ENCODE measurements at regions not wholly inside any gene's neighbourhood (a gene's known extent, or its start where the extent isn't known, plus 50 kb on each side); places are given as distances from the start of the nearest gene placed in this dataset.

DNA sequence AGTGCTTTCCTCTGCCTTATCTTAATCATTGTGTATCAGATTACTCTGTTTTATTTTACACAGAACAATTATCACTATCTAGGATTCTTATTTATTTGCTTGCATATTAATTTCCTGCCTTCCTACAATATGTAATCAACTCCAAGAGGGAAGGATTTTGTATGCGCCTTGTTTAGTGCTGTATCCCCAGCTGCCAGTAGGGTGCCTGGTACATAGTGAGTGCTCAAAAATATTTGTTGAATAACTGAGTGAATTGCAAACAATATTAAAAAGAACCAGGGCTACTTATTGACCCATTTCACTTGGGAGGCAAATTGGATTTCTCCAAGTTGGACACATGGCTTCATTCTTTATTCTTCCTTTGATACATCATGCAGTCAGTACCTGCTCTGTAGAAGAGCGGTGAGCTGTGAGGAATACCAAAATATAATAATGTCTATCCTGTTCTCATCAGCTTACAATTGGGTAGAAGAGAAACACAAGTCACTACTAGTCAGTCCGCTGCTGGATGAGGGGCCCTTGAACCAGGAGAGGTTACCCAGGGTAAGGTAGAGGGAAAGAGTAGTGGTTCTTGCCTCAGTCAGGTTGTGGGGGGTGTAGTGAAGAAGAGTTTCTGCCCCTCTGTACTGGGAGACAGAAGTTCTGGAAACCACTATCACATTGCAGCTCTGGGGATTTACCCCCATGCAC is 233.9 kb upstream of the ZBTB20 start:
- no peaks in the 10 kb centered on the region for H3K27me3 Mint-ChIP-seq
- no peak overlapping the region for H3K4me3 Mint-ChIP-seq
- ATAC-seq (replicated peaks) = no peak

DNA sequence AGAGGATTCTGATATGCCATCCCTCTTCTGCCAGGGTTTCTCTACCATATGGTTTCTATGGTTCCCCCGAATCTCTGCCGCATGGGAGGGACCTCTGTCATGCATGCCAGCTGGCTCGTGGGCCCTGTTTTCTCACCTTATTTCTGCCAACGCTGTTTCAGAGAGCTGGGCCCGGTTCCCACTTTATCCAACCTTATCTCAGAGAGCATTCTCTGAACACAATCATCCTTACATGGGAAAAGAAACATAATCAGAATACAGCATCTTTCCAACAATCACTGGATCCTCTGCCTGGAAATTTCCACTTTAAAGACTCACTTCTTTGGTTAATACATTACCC is 234.5 kb upstream of the ZBTB20 start:
- H3K27me3 Mint-ChIP-seq = no peaks in the 10 kb centered on the region
- H3K36me3 Mint-ChIP-seq (ENCODE audit: low read depth) = no peaks in the 10 kb centered on the region
- H3K4me1 Mint-ChIP-seq = no peaks in the 10 kb centered on the region
- H3K27ac Mint-ChIP-seq = no peak overlapping the region
- no peaks in the 10 kb centered on the region for H3K9me3 Mint-ChIP-seq
- no peak for ATAC-seq (replicated peaks)
- H3K4me3 Mint-ChIP-seq = no peak overlapping the region

More for the DNA sequence above, 233.9 kb upstream of the ZBTB20 start:
- H3K9me3 Mint-ChIP-seq = no peaks in the 10 kb centered on the region
- no peaks in the 10 kb centered on the region for H3K4me1 Mint-ChIP-seq
- no peak overlapping the region for H3K27ac Mint-ChIP-seq
- H3K36me3 Mint-ChIP-seq (ENCODE audit: low read depth) = no peaks in the 10 kb centered on the region

DNA sequence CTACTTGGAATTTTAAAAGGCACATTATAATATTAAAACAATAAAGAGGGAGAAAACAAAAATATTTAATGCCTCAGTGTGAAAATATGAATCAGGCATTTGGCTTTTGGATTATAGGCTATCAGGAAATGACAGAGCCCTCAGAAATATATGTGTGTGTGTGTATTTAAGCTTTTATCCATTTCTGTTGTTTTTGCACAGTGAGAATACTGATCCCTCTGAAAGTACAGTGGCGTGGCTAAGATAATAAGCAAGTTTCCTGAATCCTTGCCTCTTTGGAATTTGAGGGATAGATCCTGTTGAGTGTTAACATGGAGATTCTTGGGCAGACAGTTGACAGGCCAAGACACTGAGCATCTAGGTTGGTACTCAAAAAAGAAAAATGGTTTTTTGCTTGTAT is 234.8 kb upstream of the ZBTB20 start:
- Mint-ChIP-seq H3K9me3 (no peaks in the 10 kb centered on the region), H3K36me3 (ENCODE audit: low read depth) (no peaks in the 10 kb centered on the region), H3K27me3 (no peaks in the 10 kb centered on the region), H3K27ac (no peak overlapping the region), H3K4me1 (no peaks in the 10 kb centered on the region), H3K4me3 (no peak overlapping the region)
- ATAC-seq (replicated peaks) = no peak

DNA sequence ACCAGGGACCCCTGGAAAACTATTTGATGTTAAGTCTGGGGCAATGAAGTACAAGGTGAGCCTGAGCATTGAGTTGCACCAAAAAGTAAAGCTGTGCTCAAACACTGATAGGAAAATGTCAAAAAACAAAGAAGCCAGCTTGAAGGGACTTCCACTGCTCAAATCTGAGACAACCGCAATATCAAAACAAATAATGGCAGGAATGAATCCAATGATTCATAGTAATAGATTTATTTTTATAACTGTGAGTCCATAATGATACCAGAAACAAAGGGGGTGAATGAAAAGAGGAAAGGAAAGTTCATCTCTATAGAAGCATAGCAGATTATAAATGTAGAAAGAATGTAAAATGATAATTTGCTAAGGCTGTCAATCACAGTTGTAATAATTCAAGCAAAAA is 237.3 kb upstream of the ZBTB20 start:
- no peaks in the 10 kb centered on the region for H3K9me3 Mint-ChIP-seq
- no peaks in the 10 kb centered on the region for H3K36me3 Mint-ChIP-seq (ENCODE audit: low read depth)
- H3K27ac Mint-ChIP-seq = no peak overlapping the region
- no peak overlapping the region for H3K4me3 Mint-ChIP-seq
- no peaks in the 10 kb centered on the region for H3K4me1 Mint-ChIP-seq
- H3K27me3 Mint-ChIP-seq = no peaks in the 10 kb centered on the region
- ATAC-seq (replicated peaks) = no peak

DNA sequence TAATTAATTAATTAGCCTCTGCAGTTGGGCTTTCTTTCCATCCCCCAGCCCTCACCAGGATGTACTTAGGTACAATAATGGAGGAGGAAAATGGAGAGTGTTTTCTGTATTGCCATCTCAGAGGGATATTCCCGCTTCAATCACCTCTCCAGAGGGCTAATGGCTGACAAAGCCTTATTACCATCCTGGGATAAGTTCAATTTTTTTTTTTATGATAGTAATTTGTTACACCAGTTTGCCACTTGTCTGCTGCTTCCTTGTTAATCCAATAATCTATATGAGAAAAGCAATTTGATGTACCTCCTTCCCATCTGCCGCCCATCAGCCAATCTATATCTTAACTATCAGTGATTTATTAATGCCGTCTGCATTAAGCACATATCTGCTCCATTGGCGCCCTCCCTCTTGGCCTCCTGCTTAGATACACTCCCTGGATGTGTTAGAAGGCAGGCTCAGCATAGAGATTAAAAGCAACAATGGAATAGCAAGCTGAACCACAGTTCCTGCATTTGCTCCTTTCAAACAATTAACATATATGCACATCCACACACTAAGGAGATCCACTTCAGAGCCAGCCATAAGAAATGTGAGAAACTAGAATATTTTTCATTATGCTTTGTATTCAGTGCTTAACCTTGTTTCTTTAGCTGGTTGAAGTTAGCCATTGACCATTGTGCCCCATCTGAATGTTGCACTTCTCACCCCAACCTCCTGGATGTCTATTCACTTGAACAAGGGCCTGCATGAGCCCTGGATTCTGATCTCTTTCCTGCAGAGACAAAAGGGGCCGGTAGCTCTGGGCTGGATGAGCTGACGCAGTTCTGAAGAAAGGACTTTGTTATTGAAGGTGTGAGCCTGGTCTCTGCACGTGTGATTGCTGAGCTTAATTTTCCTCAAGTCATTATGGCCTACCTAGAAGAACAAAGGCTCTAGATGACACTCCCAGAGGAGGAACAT is 237.3 kb upstream of the GAP43 start:
- Mint-ChIP-seq H3K4me1 (no peaks in the 10 kb centered on the region), H3K27me3 (no peaks in the 10 kb centered on the region), H3K9me3 (no peaks in the 10 kb centered on the region), H3K36me3 (ENCODE audit: low read depth) (no peaks in the 10 kb centered on the region), H3K4me3 (no peak overlapping the region), H3K27ac (no peak overlapping the region)
- no peak for ATAC-seq (replicated peaks)

DNA sequence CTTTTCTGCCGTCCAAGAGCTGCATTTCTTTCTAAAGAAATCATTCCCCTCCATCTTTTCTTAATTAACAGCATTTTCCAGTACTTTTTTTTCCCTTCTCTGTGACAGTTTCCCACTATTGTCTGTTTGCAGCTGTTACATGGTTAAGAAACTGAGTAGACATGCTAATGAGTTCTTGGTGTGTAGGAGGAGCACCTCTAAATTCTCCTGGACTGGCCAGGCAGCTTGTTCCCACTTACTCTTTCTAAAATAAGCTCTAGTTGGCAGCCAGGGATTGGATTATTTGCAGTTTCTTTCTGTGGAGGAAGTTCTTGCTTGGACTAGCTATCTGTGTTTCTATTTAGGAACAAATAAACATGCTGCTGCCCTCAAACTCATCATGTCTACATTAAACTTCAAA is 235.1 kb upstream of the GAP43 start:
- Mint-ChIP-seq H3K27ac (no peak overlapping the region), H3K27me3 (no peaks in the 10 kb centered on the region), H3K4me3 (no peak overlapping the region), H3K4me1 (no peaks in the 10 kb centered on the region), H3K36me3 (ENCODE audit: low read depth) (no peaks in the 10 kb centered on the region), H3K9me3 (no peaks in the 10 kb centered on the region)
- ATAC-seq (replicated peaks) = no peak

DNA sequence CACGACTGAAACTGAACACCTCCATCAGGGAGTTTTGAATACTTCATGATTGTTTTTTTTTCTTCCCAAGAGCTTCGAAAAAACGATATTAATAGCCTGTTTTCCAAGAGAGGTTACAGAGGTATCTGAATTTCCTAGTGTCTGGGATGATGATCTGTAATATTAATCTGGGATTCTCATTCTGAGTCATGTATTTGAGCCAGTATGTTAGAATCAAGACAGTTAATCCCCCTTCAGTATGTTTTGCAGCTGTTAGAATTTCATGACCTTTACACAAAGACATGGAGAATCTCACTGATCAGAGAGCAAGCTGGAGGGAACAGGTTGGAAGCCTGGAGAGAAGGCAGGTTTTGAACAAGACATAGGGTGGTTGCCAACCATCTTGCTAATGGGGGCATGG is 234.5 kb upstream of the GAP43 start:
- Mint-ChIP-seq H3K4me1 (no peaks in the 10 kb centered on the region), H3K27me3 (no peaks in the 10 kb centered on the region), H3K36me3 (ENCODE audit: low read depth) (no peaks in the 10 kb centered on the region), H3K9me3 (no peaks in the 10 kb centered on the region), H3K27ac (no peak overlapping the region), H3K4me3 (no peak overlapping the region)
- no peak for ATAC-seq (replicated peaks)

DNA sequence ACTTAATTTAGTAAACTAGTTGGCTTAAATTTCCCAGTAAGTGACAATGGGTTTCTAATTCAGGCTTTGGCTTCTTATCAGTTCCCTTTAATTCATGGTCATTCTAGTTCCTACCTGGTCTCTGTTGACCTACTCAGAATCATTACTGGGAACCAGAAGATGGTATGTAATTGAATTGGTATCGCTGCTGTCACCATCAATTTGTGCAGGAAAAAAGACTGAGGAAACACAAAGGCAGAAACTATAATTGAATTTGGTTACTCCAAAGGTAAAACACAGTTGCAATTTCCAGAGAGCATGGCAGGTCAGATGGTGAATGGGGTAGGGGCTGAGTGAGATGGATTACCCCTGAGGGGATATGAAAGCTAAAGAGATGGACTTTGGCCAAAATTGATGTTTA is 226.5 kb upstream of the GAP43 start:
- Mint-ChIP-seq H3K36me3 (ENCODE audit: low read depth) (no peaks in the 10 kb centered on the region), H3K27me3 (no peaks in the 10 kb centered on the region), H3K27ac (no peak overlapping the region), H3K9me3 (no peaks in the 10 kb centered on the region), H3K4me1 (no peaks in the 10 kb centered on the region), H3K4me3 (no peak overlapping the region)
- ATAC-seq (replicated peaks) = no peak

DNA sequence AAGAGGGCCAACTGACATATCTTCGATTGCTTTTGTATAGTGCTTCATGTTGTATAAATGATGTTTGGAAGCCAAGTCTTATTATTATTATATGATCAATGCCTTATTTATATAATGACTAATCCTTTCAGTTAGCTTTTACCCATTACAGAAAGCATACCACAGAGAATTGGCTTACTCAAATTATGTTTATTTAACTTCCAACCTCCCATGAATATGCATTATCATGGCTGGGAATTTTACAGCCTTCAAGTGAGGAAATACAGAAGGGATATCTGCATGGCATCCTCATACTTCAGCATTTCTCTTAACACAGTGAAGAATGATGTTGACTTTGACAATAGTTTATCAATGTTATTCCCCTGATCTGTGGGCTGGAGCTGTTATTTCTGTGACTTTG is 225.9 kb upstream of the GAP43 start:
- no peaks in the 10 kb centered on the region for H3K36me3 Mint-ChIP-seq (ENCODE audit: low read depth)
- H3K4me1 Mint-ChIP-seq = no peaks in the 10 kb centered on the region
- no peaks in the 10 kb centered on the region for H3K27me3 Mint-ChIP-seq
- ATAC-seq (replicated peaks) = no peak
- H3K4me3 Mint-ChIP-seq = no peak overlapping the region
- H3K9me3 Mint-ChIP-seq = no peaks in the 10 kb centered on the region
- H3K27ac Mint-ChIP-seq = no peak overlapping the region

DNA sequence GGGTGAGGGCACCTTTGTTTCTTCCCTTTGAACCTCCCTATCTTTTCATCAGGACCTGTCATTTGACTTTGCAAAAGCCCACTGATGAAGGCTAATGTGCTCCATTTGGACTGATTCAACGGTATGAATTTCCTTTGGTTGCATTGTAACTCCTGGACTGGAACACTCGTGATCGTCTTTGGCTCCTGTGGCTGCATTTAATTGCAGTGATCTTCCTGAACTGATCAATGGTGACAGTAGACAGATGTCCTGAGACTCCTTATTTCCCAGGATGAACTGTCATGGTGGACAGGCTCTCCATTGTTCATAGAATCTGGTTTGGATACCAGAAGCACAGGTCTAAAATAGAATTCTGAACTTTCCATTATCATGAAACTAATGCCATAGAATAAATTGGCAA is 224.8 kb upstream of the GAP43 start:
- H3K36me3 Mint-ChIP-seq (ENCODE audit: low read depth) = no peaks in the 10 kb centered on the region
- H3K4me3 Mint-ChIP-seq = no peak overlapping the region
- ATAC-seq (replicated peaks) = no peak
- no peaks in the 10 kb centered on the region for H3K4me1 Mint-ChIP-seq
- no peaks in the 10 kb centered on the region for H3K9me3 Mint-ChIP-seq
- H3K27me3 Mint-ChIP-seq = no peaks in the 10 kb centered on the region
- no peak overlapping the region for H3K27ac Mint-ChIP-seq

DNA sequence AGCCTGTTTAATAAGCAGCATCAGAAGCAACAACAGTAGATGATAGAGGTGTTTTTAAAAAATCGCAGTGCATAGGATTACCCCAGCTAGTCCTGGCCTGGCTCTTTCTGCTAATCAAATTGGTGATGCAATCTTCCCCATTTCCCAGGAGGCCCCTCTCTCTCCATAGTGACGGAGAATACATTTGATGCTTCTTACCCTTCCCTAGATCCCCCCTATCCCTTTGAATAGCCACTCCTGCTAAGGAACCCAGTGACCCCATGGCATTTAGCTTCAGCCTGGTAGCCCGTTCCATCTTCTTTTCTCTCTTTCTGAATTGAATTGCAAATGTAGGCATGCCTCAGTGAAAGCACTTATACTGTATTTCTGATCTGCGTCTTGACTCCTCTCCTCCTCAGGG is 223.6 kb upstream of the GAP43 start:
- no peaks in the 10 kb centered on the region for H3K27me3 Mint-ChIP-seq
- no peaks in the 10 kb centered on the region for H3K4me1 Mint-ChIP-seq

DNA sequence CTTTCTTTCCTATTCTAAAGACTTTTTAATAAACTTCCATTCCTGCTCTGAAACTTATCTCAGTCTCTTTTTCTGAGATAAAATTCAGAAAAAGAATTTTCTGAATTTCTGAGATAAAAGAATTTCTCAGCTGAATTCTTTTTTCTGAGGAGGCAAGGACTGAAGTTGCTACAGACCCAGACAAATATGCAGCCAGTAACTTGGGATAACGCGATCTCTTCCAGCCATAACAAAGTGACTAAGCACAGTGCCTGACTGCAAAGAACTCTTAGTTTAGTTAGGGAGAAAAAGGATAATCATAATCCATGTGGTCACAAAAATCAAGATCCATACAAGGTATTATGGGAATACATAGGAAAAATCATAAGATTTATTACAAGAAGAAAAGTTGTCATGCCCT is 222.0 kb upstream of the GAP43 start:
- H3K4me3 Mint-ChIP-seq = no peak overlapping the region
- no peak for ATAC-seq (replicated peaks)
- H3K4me1 Mint-ChIP-seq = no peaks in the 10 kb centered on the region
- no peak overlapping the region for H3K27ac Mint-ChIP-seq
- H3K27me3 Mint-ChIP-seq = no peaks in the 10 kb centered on the region
- no peaks in the 10 kb centered on the region for H3K36me3 Mint-ChIP-seq (ENCODE audit: low read depth)
- no peaks in the 10 kb centered on the region for H3K9me3 Mint-ChIP-seq

More for the DNA sequence above, 223.6 kb upstream of the GAP43 start:
- H3K4me3 Mint-ChIP-seq = no peak overlapping the region
- no peak for ATAC-seq (replicated peaks)
- no peak overlapping the region for H3K27ac Mint-ChIP-seq
- no peaks in the 10 kb centered on the region for H3K36me3 Mint-ChIP-seq (ENCODE audit: low read depth)
- no peaks in the 10 kb centered on the region for H3K9me3 Mint-ChIP-seq

DNA sequence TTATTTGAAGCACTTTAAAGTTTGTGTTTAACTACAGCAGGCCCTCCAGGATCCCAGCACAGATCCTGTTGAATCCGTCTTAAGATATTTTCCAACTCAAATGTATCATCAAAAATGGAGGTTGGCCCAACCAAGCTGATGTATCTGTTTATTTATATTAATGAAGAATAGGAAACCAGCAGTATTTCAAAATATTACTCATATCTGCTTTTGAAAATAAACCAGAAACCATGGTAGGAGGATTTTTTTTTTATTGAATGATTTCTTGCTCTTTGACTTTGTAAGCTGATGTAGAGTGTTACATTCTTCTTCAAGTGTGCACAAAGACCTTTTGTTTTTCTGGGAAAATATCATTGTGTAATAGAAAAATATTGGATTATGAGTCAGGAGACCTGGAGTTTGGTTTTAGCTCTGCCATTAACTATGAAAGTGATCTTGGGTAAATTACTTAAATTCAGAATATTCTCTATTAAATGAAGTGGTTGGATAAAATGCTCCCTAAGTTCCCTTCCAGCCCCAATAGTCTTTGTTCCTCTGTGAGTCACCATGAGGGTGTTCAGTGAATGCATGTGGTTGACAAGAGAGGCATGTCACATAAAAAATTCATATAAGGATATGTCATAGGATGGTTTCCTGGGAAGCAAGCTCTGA is 221.3 kb upstream of the GAP43 start:
- Mint-ChIP-seq H3K36me3 (ENCODE audit: low read depth) (no peaks in the 10 kb centered on the region), H3K27ac (no peak overlapping the region), H3K4me1 (no peaks in the 10 kb centered on the region), H3K27me3 (no peaks in the 10 kb centered on the region), H3K4me3 (no peak overlapping the region), H3K9me3 (no peaks in the 10 kb centered on the region)
- no peak for ATAC-seq (replicated peaks)

DNA sequence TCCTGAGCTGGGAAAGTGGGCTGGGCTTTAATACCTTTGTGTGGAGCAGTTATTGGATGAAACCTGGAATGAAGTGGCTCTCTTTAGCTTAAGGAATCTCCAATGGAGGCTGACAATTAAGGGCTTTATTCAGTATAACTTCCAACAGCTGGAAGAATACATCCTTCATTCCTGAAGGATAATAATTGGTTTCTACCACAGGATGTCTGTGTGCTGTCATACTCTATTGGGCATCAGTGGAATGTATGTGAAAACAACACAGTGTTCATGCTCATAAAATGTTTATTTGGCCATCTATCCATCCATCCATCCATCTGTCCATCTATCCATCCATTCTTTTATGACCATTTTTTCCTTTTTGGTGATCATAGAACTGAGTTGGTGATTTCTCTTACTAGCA is 220.7 kb upstream of the GAP43 start:
- no peak overlapping the region for H3K27ac Mint-ChIP-seq
- no peaks in the 10 kb centered on the region for H3K9me3 Mint-ChIP-seq
- H3K27me3 Mint-ChIP-seq = no peaks in the 10 kb centered on the region
- H3K4me1 Mint-ChIP-seq = no peaks in the 10 kb centered on the region
- no peak overlapping the region for H3K4me3 Mint-ChIP-seq
- ATAC-seq (replicated peaks) = no peak
- H3K36me3 Mint-ChIP-seq (ENCODE audit: low read depth) = no peaks in the 10 kb centered on the region

DNA sequence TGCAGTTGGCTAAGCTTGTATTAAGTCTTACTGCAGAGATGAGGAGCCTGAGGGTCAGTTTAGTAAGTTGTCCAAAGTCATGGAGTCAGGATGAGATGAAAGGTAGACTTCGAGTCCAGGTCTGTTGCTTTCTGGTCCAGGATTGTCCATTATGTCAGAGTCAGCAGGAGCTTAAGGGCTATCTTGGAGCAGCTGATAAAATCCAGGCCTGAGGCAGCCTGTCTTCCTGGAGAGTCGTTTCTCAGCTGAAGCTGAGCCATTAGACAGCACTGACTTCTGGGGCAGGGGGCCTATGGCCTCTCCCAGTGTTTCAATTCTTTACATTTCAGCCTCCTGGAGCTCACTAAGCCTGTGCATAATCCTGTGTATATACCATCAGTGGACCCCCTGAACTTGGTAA is 219.5 kb upstream of the GAP43 start:
- H3K27ac Mint-ChIP-seq = no peak overlapping the region
- H3K36me3 Mint-ChIP-seq (ENCODE audit: low read depth) = no peaks in the 10 kb centered on the region
- no peaks in the 10 kb centered on the region for H3K27me3 Mint-ChIP-seq
- no peaks in the 10 kb centered on the region for H3K4me1 Mint-ChIP-seq
- ATAC-seq (replicated peaks) = no peak
- H3K4me3 Mint-ChIP-seq = no peak overlapping the region
- H3K9me3 Mint-ChIP-seq = no peaks in the 10 kb centered on the region
